GM19468 (cell line): ENCODE measurements at regions not wholly inside any gene's neighbourhood (a gene's known extent, or its start where the extent isn't known, plus 50 kb on each side); places are given as distances from the start of the nearest gene placed in this dataset.

Experiments used
- ATAC-seq: cut with Tn5 transposase; IDR thresholded peaks from one replicate; pipeline ENCODE4 v1.9.1; 2021; ENCODE audit warnings: mild to moderate bottlenecking, moderate library complexity, moderate number of reproducible peaks; ENCODE audit not compliant: unreplicated experiment; ENCODE audit errors: extremely low read depth

DNA sequence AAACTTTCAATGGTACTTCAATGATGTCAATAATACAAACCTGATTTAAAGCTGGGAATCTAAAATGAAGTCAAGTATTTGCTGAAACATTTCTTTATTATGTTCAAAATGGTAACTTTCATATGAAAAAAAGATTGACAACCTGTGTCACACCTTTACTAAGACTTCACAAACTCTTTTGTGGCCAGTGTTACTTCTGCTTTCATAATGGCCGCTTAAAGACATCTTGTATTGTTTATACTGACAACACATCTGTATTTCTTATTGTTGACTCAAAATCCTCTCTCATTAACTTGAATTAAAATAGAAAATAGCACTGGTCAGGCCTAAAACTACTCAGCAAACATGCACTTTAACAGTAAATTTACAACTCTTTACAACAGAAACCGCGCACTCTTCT, 312.3 kb upstream of the CNTN6 start:
- no peak for ATAC-seq

- no peak for ATAC-seq
Observed at GRCh38 chr3:791442-791841, 301.4 kb upstream of the CNTN6 start.

DNA sequence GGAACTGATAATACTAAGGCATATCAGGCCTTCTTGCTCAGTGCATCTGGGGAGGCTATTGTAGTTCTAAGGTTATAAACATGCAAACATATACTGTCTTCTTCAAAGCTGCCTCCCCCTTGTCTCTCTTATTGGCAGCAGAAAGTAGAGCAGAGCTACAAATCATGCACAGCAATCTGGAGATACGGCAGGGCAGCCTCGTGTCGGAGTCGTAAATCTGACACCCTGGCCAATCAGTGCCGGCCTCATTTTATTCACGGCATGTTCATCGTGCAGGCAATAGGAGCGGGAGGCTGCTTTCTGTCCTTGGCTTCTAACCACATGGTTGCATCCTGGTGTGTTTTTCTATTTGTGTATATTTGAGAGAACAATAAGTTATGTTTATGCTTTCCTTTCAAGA, 300.2 kb upstream of the CNTN6 start:
- no peak for ATAC-seq

- ATAC-seq: no peak
Observed at GRCh38 chr3:804211-804610, 288.6 kb upstream of the CNTN6 start.

- no peak for ATAC-seq
Observed at GRCh38 chr3:805326-805725, 287.5 kb upstream of the CNTN6 start.

GRCh38 chr3:806006-806405, 286.8 kb upstream of the CNTN6 start:
- no peak for ATAC-seq

GRCh38 chr3:816605-817004, 276.2 kb upstream of the CNTN6 start:
- no peak for ATAC-seq

GRCh38 chr3:834679-835078, 258.1 kb upstream of the CNTN6 start:
- no peak for ATAC-seq

DNA sequence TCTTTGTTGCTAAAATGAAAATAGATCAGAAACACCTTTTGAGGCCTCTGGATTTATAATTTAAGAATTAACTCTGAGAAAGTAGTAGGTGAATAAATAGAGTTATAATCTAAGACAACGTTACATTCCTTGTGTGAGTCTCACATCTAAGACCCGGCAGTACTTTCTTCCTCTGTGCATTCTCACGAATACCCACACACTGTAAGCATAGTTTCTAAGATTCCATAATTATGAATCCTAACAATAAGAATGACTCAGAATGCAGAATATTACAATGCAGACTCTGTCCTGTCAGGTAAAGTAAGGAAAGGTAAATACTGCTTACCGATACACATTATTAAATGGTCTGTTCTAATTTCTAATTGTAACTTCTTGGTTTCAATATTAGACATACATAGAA, 257.7 kb upstream of the CNTN6 start:
- ATAC-seq: no peak

- no peak for ATAC-seq
Observed at GRCh38 chr3:839981-840380, 252.8 kb upstream of the CNTN6 start.

GRCh38 chr3:851098-851790, 241.6 kb upstream of the CNTN6 start:
- ATAC-seq: peak; percentile 13

DNA sequence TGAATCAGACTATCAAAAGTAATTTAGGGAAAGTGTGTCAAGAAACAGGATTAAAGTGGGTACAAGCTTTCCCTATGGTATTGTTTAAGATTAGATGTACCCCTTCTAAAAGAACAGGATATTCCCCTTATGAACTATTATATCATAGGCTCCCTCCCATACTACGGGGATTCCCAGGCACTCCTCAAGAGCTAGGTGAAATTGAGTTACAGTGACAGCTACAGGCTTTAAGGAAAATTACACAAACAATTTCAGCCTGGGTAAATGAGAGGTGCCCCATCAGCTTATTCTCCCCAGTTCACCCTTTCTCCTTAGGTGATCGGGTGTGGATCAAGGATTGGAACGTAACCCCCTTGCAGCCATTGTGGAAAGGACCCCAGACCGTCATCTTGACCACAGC, 240.8 kb upstream of the CNTN6 start:
- ATAC-seq: no peak

- no peak for ATAC-seq
Observed at GRCh38 chr3:853489-853888, 239.3 kb upstream of the CNTN6 start.

GRCh38 chr3:859135-859534, 233.7 kb upstream of the CNTN6 start:
- no peak for ATAC-seq

GRCh38 chr3:861721-862120, 231.1 kb upstream of the CNTN6 start:
- no peak for ATAC-seq

- ATAC-seq: no peak
Observed at GRCh38 chr3:869269-869668, 223.6 kb upstream of the CNTN6 start.

- ATAC-seq: no peak
Observed at GRCh38 chr3:869734-870133, 223.1 kb upstream of the CNTN6 start.

DNA sequence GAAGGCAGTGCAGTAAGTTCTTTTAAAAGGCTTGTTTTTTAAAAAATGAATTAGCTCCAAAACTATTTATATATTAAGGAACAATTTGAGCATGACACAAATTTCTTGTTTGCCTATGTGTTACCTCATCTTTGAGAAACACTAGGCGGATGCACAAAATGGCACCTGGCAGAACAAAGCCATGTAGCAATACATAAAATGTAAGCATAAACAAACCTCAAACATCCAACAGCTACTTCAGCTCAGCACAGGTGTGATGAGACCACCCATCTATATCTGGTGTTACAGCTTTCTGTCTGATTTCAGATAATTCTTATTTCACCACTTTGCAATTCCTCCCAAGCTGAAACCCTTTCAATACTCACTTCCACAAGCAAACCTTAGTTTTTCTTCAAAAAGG, 221.2 kb upstream of the CNTN6 start:
- no peak for ATAC-seq

DNA sequence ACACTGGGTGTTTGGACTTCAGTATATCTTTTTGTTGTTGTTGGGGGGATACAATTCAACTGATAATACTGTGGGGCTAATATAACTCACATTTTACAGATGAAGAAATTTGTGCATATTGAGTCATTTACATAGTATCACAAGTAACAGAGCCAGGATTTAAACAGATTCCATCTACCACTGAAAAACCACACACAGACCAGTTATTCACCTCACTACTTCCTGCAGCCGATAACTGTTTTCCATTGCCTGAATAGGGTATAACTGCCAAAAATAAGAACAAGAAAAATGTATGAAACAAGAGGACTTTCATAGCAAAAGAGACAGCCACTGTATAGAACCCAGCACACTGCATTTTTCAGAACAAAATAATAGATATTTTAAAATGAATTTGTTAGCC, 215.8 kb upstream of the CNTN6 start:
- no peak for ATAC-seq

DNA sequence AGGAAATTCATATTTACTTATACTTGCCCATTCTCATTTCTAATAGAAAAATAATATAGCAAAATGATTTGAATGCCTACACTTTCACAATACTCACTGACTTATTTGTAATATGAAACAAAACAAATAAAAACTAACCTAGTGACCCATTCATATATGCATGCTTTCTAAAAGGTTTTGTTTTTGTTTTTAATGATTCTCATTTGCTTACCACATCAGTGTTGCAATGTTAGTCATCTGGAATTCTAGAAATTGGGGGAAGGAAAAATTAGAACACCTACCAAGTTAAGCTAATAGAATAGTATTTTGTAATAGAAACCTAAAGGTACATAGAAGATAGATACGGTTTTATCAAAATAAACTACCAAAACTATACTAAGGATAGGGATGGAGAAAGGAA, 214.1 kb upstream of the CNTN6 start:
- ATAC-seq: no peak

- ATAC-seq: no peak
Observed at GRCh38 chr3:880371-880770, 212.5 kb upstream of the CNTN6 start.

DNA sequence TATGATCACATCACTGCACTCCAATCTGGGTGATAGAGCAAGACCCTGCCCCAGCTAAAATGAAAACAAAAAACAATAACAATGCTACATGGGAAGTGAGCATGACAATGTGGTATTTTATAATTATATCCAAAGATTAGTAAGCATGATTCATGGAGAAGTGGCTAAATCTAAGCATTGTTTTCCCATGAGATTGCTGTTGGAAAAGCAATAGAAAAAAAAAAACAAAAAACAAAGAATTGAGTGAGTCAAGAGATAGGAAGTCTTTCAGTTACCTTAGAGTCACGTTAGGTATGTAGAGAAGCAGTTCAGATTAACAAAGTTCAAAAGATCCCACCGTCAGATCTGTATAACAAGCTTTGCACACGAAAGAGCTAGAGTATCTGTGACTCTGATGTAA, 210.3 kb upstream of the CNTN6 start:
- no peak for ATAC-seq
